GM12891 (cell line): ENCODE measurements at regions not wholly inside any gene's neighbourhood (a gene's known extent, or its start where the extent isn't known, plus 50 kb on each side); places are given as distances from the start of the nearest gene placed in this dataset.

Source experiments
- POLR2A ChIP-seq: IDR thresholded peaks from 2 replicates; pipeline ENCODE4 v1.6.1; 2011; ENCODE audit warnings: low read depth, low read length, control low read depth
- TAF1 ChIP-seq: IDR thresholded peaks from 2 replicates; pipeline ENCODE4 v1.6.1; 2011; ENCODE audit warnings: low read depth, low read length, control low read depth

DNA sequence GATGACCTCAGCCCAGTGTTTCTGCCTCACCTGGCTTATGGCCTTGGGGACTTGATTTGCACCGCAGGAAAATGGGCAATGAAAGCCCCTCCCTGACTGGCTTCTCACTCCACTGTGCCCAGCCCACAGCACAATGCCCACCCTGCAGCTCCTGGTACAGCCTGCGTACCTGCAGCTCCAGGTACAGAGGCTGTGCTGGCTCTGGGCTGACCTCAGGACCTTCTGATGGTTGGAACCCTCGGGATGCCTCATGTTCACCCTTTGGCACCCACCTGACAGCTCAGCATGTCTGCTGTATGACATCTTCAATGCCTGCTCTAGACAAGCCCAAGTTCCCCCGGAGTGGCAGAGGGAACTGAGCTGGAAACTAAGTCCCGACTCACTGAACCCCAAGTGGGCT lies 87.1 kb downstream of the ALG10 start:
- no peak for TF ChIP-seq POLR2A
- TF ChIP-seq TAF1, result no peak
